H9 (cell line): ENCODE measurements at regions not wholly inside any gene's neighbourhood (a gene's known extent, or its start where the extent isn't known, plus 50 kb on each side); places are given as distances from the start of the nearest gene placed in this dataset.

ENCODE experiments used
- DNase-seq: peaks from one replicate; pipeline ENCODE4 v3.0.0-alpha.2; 2017
- H2AFZ ChIP-seq: one replicate; pipeline ENCODE4 v1.6.1; 2013; ENCODE audit warnings: mild to moderate bottlenecking, low read length, control low read depth, moderate library complexity
- H2AK5ac ChIP-seq: 2 replicates; pipeline ENCODE4 v1.6.1; 2013; ENCODE audit warnings: low read length, control low read depth, mixed read lengths; ENCODE audit not compliant: insufficient read length
- H2BK120ac ChIP-seq: one replicate; pipeline ENCODE4 v1.6.1; 2013; ENCODE audit warnings: low read depth, mild to moderate bottlenecking, low read length, control low read depth, inconsistent platforms; ENCODE audit not compliant: poor library complexity, severe bottlenecking
- H2BK12ac ChIP-seq: 2 replicates; pipeline ENCODE4 v1.6.1; 2013; ENCODE audit warnings: low read length, control low read depth, mixed read lengths, low read depth; ENCODE audit not compliant: insufficient read length
- H2BK15ac ChIP-seq: 2 replicates; pipeline ENCODE4 v1.6.1; 2013; ENCODE audit warnings: low read depth, low read length, control low read depth
- H2BK20ac ChIP-seq: one replicate; pipeline ENCODE4 v1.6.1; 2013; ENCODE audit warnings: low read depth, mild to moderate bottlenecking, low read length, control low read depth, inconsistent platforms; ENCODE audit not compliant: poor library complexity, severe bottlenecking
- H2BK5ac ChIP-seq: 2 replicates; pipeline ENCODE4 v1.6.1; 2013; ENCODE audit warnings: low read length, control low read depth, mixed read lengths; ENCODE audit not compliant: insufficient read length
- H3K14ac ChIP-seq: 2 replicates; pipeline ENCODE4 v1.6.1; 2013; ENCODE audit warnings: low read length, control low read depth; ENCODE audit not compliant: insufficient read depth
- H3K18ac ChIP-seq: 2 replicates; pipeline ENCODE4 v1.6.1; 2013; ENCODE audit warnings: low read depth, mild to moderate bottlenecking, mixed read lengths, low read length, control low read depth; ENCODE audit not compliant: insufficient read length
- H3K23ac ChIP-seq: 2 replicates; pipeline ENCODE4 v1.6.1; 2013; ENCODE audit warnings: low read length, control low read depth, mixed read lengths, low read depth; ENCODE audit not compliant: insufficient read length
- H3K23me2 ChIP-seq: 2 replicates; pipeline ENCODE4 v1.6.1; 2013; ENCODE audit warnings: low read depth, mild to moderate bottlenecking, mixed read lengths, low read length, control low read depth; ENCODE audit not compliant: insufficient read length, poor library complexity, severe bottlenecking
- H3K27ac ChIP-seq: 2 replicates; pipeline ENCODE4 v1.5.1; 2013; ENCODE audit warnings: low read length, control low read depth, mixed read lengths, low read depth; ENCODE audit not compliant: insufficient read length
- H3K27me3 ChIP-seq: 2 replicates; pipeline ENCODE4 v1.6.1; 2013; ENCODE audit warnings: low read length, control low read depth, inconsistent platforms; ENCODE audit not compliant: insufficient read depth
- H3K4ac ChIP-seq: 2 replicates; pipeline ENCODE4 v1.6.1; 2013; ENCODE audit warnings: low read depth, mild to moderate bottlenecking, control low read depth, inconsistent platforms, low read length, moderate library complexity
- H3K4me1 ChIP-seq: 2 replicates; pipeline ENCODE4 v1.6.1; 2013; ENCODE audit warnings: low read length, control low read depth, inconsistent platforms; ENCODE audit not compliant: insufficient read depth
- H3K4me2 ChIP-seq: 2 replicates; pipeline ENCODE4 v1.6.1; 2013; ENCODE audit warnings: low read length, control low read depth, mixed read lengths; ENCODE audit not compliant: insufficient read length, insufficient read depth
- H3K56ac ChIP-seq: 2 replicates; pipeline ENCODE4 v1.6.1; 2013; ENCODE audit warnings: low read depth, mild to moderate bottlenecking, mixed read lengths, low read length, control low read depth; ENCODE audit not compliant: insufficient read length
- H3K79me1 ChIP-seq: 2 replicates; pipeline ENCODE4 v1.6.1; 2013; ENCODE audit warnings: low read depth, mild to moderate bottlenecking, moderate library complexity, low read length, control low read depth, inconsistent platforms; ENCODE audit not compliant: insufficient read depth, poor library complexity, severe bottlenecking
- H3K79me2 ChIP-seq: 2 replicates; pipeline ENCODE4 v1.6.1; 2013; ENCODE audit warnings: low read length, control low read depth, inconsistent platforms; ENCODE audit not compliant: insufficient read depth
- H3K9ac ChIP-seq: 2 replicates; pipeline ENCODE4 v1.6.1; 2013; ENCODE audit warnings: low read length, control low read depth, mixed read lengths; ENCODE audit not compliant: insufficient read length; ENCODE audit errors: extremely low read depth
- H3K9me3 ChIP-seq: one replicate; pipeline ENCODE4 v1.6.1; 2013; ENCODE audit warnings: low read depth, low read length, inconsistent platforms; ENCODE audit not compliant: control insufficient read depth
- H3T11ph ChIP-seq: one replicate; pipeline ENCODE4 v1.6.1; 2013; ENCODE audit warnings: mild to moderate bottlenecking, low read length, control low read depth, inconsistent platforms
- H4K20me1 ChIP-seq: one replicate; pipeline ENCODE4 v1.6.1; 2013; ENCODE audit not compliant: control insufficient read depth, insufficient read length, insufficient read depth
- H4K5ac ChIP-seq: 2 replicates; pipeline ENCODE4 v1.6.1; 2013; ENCODE audit warnings: low read depth, mild to moderate bottlenecking, mixed read lengths, low read length, control low read depth; ENCODE audit not compliant: insufficient read length
- H4K8ac ChIP-seq: replicated peaks from 2 replicates; pipeline ENCODE4 v1.6.1; 2013; ENCODE audit warnings: low read length, control low read depth, mixed read lengths, low read depth; ENCODE audit not compliant: insufficient read length
- H4K91ac ChIP-seq: 2 replicates; pipeline ENCODE4 v1.6.1; 2013; ENCODE audit warnings: low read depth, mild to moderate bottlenecking, moderate library complexity, mixed read lengths, low read length, control low read depth; ENCODE audit not compliant: insufficient read length
- H3K27ac Mint-ChIP-seq, 3 experiments: 2 replicates in 2 of 3; 3 replicates in 1 of 3; pipeline ENCODE4 v1.8.0; 2020 to 2021; ENCODE audit warnings: mixed read lengths in 3 of 3, mild to moderate bottlenecking in 1 of 3, moderate library complexity in 1 of 3
- H3K27me3 Mint-ChIP-seq: 2 replicates; pipeline ENCODE4 v1.8.0; 2021; ENCODE audit warnings: low read depth, mild to moderate bottlenecking, moderate library complexity, mixed read lengths
- H3K36me3 Mint-ChIP-seq, 3 experiments: 2 replicates in 2 of 3; 3 replicates in 1 of 3; pipeline ENCODE4 v1.8.0; 2020 to 2021; ENCODE audit warnings: low read depth in 3 of 3, mixed read lengths in 3 of 3; ENCODE audit not compliant: insufficient read depth in 1 of 3
- H3K4me1 Mint-ChIP-seq, 2 experiments: 2 replicates each; pipeline ENCODE4 v1.8.0; 2020; ENCODE audit warnings: mixed read lengths in 2 of 2
- H3K4me3 Mint-ChIP-seq, 2 experiments: 2 replicates in 1 of 2; 3 replicates in 1 of 2; pipeline ENCODE4 v1.8.0; 2020 to 2021; ENCODE audit warnings: mild to moderate bottlenecking in 2 of 2, mixed read lengths in 2 of 2, moderate library complexity in 1 of 2
- H3K9me3 Mint-ChIP-seq, 2 experiments: 2 replicates in 1 of 2; 3 replicates in 1 of 2; pipeline ENCODE4 v1.8.0; 2020; ENCODE audit warnings: mild to moderate bottlenecking in 2 of 2, mixed read lengths in 2 of 2, moderate library complexity in 1 of 2
- CTCF ChIP-seq: fragments of 200-600 bp; sonication (generic); conservative IDR thresholded peaks from 3 replicates; pipeline ENCODE4 v1.8.0; 2021; ENCODE audit warnings: antibody characterized with exemption, mild to moderate bottlenecking
- WGBS: extraction: QIAGEN DNeasy Blood & Tissue Kit; methylation state at CpG from one replicate; pipeline ENCODE4 v1.1.7; 2013; ENCODE audit warnings: missing lambda C conversion rate, low lambda C conversion rate, mixed read lengths; ENCODE audit not compliant: insufficient read length; ENCODE audit errors: extremely low coverage; 5-methylcytosine and 5-hydroxymethylcytosine counted together

- Histone ChIP-seq H3K14ac (no peak overlapping the region), H2AK5ac (no peak overlapping the region), H3K23ac (no peak overlapping the region), H4K20me1 (no peaks in the 10 kb centered on the region), H2AFZ (no peak overlapping the region), H3K9me3 (no peaks in the 10 kb centered on the region), H3K4ac (no peak overlapping the region), H2BK5ac (no peak overlapping the region), H3T11ph (no peak overlapping the region), H3K4me1 (no peaks in the 10 kb centered on the region), H4K5ac (no peak overlapping the region), H2BK20ac (no peak overlapping the region), H4K91ac (no peak overlapping the region), H2BK15ac (no peak overlapping the region), H3K56ac (no peak overlapping the region), H3K79me2 (no peaks in the 10 kb centered on the region), H3K27ac (no peak overlapping the region), H2BK12ac (no peak overlapping the region), H3K23me2 (no peaks in the 10 kb centered on the region), H2BK120ac (no peak overlapping the region), H3K18ac (no peak overlapping the region), H3K79me1 (no peaks in the 10 kb centered on the region), H3K9ac (no peak overlapping the region), H3K27me3 (no peaks in the 10 kb centered on the region), H4K8ac (no peak overlapping the region), H3K4me2 (no peak overlapping the region)
- Mint-ChIP-seq H3K27ac (no peak overlapping the region), H3K4me3 (no peak overlapping the region), H3K4me1 (no peaks in the 10 kb centered on the region), H3K36me3 (peaks cover 0 to under 1% (median 0%) of the 10 kb centered on the region in 3 experiments; a peak in 1 of 7 replicates), H3K27me3 (no peaks in the 10 kb centered on the region), H3K9me3 (peaks cover 0 to 1% of the 10 kb centered on the region in 2 experiments; a peak in 1 of 5 replicates)
- no peak for TF ChIP-seq CTCF
- no CpG with 5 or more reads among the region's 2 CpGs for WGBS
- DNase-seq, result no peak
These were observed 362.7 kb upstream of the MMS22L start for GRCh38 chr6:97645757-97646156.
